SHP77 (cell line): ENCODE measurements at regions not wholly inside any gene's neighbourhood (a gene's known extent, or its start where the extent isn't known, plus 50 kb on each side); places are given as distances from the start of the nearest gene placed in this dataset.
"Not testable (repeated sequence)": the region's sequence is repeated elsewhere in the genome, so short reads cannot be mapped to it uniquely, and the experiment has no call there.

ENCODE experiments used
- DNase-seq, 2 experiments: peaks; one replicate each; lab custom pipeline; 2025; lab: John Stamatoyannopoulos, UW

- DNase-seq: no peak
Observed at GRCh38 chr9:86997156-86997555, 49.9 kb upstream of the GAS1 start.

- no peak for DNase-seq
Observed at GRCh38 chr9:86997951-86998350, 50.6 kb upstream of the GAS1 start.

GRCh38 chr9:87002517-87002916, 55.2 kb upstream of the GAS1 start:
- no peak for DNase-seq

GRCh38 chr9:87004016-87004415, 56.7 kb upstream of the GAS1 start:
- DNase-seq: no peak

- no peak for DNase-seq
Observed at GRCh38 chr9:87006956-87007355, 59.6 kb upstream of the GAS1 start.

GRCh38 chr9:87007711-87008366, 60.5 kb upstream of the GAS1 start:
- DNase-seq: no peak

- no peak for DNase-seq
Observed at GRCh38 chr9:87008667-87009066, 61.4 kb upstream of the GAS1 start.

- DNase-seq: no peak
Observed at GRCh38 chr9:87010626-87011025, 63.3 kb upstream of the GAS1 start.

GRCh38 chr9:87011551-87011950, 64.2 kb upstream of the GAS1 start:
- DNase-seq: no peak

- DNase-seq: no peak
Observed at GRCh38 chr9:87013490-87013889, 66.2 kb upstream of the GAS1 start.

GRCh38 chr9:87014436-87014835, 67.1 kb upstream of the GAS1 start:
- no peak for DNase-seq

GRCh38 chr9:87016681-87017080, 69.4 kb upstream of the GAS1 start:
- DNase-seq: no peak

- DNase-seq: no peak
Observed at GRCh38 chr9:87020169-87020950, 73.1 kb upstream of the GAS1 start.

GRCh38 chr9:87022178-87022577, 74.9 kb upstream of the GAS1 start:
- DNase-seq: no peak

- no peak for DNase-seq
Observed at GRCh38 chr9:87026204-87026603, 78.9 kb upstream of the GAS1 start.

- DNase-seq: not testable (repeated sequence)
Observed at GRCh38 chr9:87028836-87029235, 81.5 kb upstream of the GAS1 start.

- DNase-seq: no peak
Observed at GRCh38 chr9:87029905-87030304, 82.6 kb upstream of the GAS1 start.

GRCh38 chr9:87034841-87035240, 87.5 kb upstream of the GAS1 start:
- no peak for DNase-seq

GRCh38 chr9:87035879-87036278, 88.6 kb upstream of the GAS1 start:
- DNase-seq: no peak

GRCh38 chr9:87036506-87036905, 89.2 kb upstream of the GAS1 start:
- no peak for DNase-seq

GRCh38 chr9:87039809-87040392, 92.6 kb upstream of the GAS1 start:
- DNase-seq: no peak

- peak; percentile 12 to 13 for DNase-seq
Observed at GRCh38 chr9:87040410-87041009, 93.2 kb upstream of the GAS1 start.
